Small intestine (tissue), 7 donors: ENCODE measurements at regions not wholly inside any gene's neighbourhood (a gene's known extent, or its start where the extent isn't known, plus 50 kb on each side); places are given as distances from the start of the nearest gene placed in this dataset.

Source experiments
- DNase-seq, 2 donors: peaks; one replicate each; pipeline versions ENCODE4 v3.0.0 to v3.0.0-alpha.2; 2013
- FAIRE-seq: peaks from 2 replicates; lab custom pipeline; 2012; peaks lifted over from hg19 to GRCh38; lab: Jason Lieb, UNC
- H3K27ac ChIP-seq, 3 donors: one replicate each; pipeline ENCODE4 v1.5.1; 2013; ENCODE audit warnings: low read length in 2 of 3, mild to moderate bottlenecking in 2 of 3, control low read depth in 1 of 3, inconsistent platforms in 1 of 3, low read depth in 1 of 3, moderate library complexity in 1 of 3
- H3K27me3 ChIP-seq, 3 donors: one replicate each; pipeline ENCODE4 v1.6.1; 2013; ENCODE audit warnings: low read length in 3 of 3, inconsistent platforms in 1 of 3; ENCODE audit not compliant: control insufficient read depth in 3 of 3, insufficient read depth in 3 of 3
- H3K36me3 ChIP-seq, 3 donors: one replicate each; pipeline ENCODE4 v1.6.1; 2013; ENCODE audit warnings: low read length in 3 of 3, inconsistent platforms in 1 of 3, low read depth in 1 of 3, mild to moderate bottlenecking in 1 of 3, moderate library complexity in 1 of 3; ENCODE audit not compliant: control insufficient read depth in 3 of 3, insufficient read depth in 2 of 3
- H3K4me1 ChIP-seq, 3 donors: one replicate each; pipeline ENCODE4 v1.6.1; 2013; ENCODE audit warnings: low read length in 2 of 3, inconsistent platforms in 1 of 3, low read depth in 1 of 3, mild to moderate bottlenecking in 1 of 3, moderate library complexity in 1 of 3; ENCODE audit not compliant: control insufficient read depth in 3 of 3, insufficient read depth in 2 of 3
- H3K4me3 ChIP-seq, 3 donors: one replicate each; pipeline ENCODE4 v1.5.1; 2013; ENCODE audit warnings: low read length in 3 of 3, control low read depth in 1 of 3, inconsistent platforms in 1 of 3, low read depth in 1 of 3, mild to moderate bottlenecking in 1 of 3, moderate library complexity in 1 of 3
- H3K9me3 ChIP-seq, 2 donors: one replicate each; pipeline ENCODE4 v1.6.1; 2013; ENCODE audit warnings: low read depth in 1 of 2, low read length in 1 of 2; ENCODE audit not compliant: control insufficient read depth in 2 of 2, insufficient read depth in 1 of 2
- WGBS, 3 donors: extraction: QIAGEN DNeasy Blood & Tissue Kit; methylation state at CpG; one replicate each; pipeline ENCODE4 v1.1.7; 2013; 5-methylcytosine and 5-hydroxymethylcytosine counted together
- donor health status: healthy with polysubstance abuse.
- donor health status: control.
- donor health status: control.
- donor health status: Bipolar disorder and iron deficiency.
- donor health status: healthy.

DNA sequence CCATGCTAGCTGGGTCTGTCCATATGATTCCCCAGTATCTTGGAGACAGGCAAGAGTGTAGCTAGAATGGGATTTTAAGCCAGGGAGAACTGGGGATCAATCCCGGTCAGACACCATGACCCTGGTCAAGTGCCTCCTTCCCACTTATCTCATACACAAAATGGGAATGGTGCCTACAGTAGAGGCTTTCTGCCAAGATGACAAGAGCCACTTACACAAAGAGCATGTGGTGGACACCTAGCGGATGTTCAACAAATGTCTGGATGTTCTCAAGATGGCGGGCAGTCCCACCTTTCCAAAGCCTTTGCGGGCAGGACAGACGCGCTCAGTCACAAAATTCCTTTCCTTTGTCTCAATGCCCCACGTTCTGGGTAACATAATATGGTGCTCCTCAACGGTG is 57.3 kb downstream of the MAF start:
- Histone ChIP-seq H3K4me3 (no peak overlapping the region), H3K36me3 (no peaks in the 10 kb centered on the region), H3K27ac (no peak overlapping the region), H3K27me3 (no peaks in the 10 kb centered on the region), H3K9me3 (no peaks in the 10 kb centered on the region), H3K4me1 (no peaks in the 10 kb centered on the region)
- DNase-seq, result no peak
- no peak for FAIRE-seq
- 91 to 97% (median 94%) methylated on average over 8 of the region's 8 CpGs for WGBS, 3 donors

DNA sequence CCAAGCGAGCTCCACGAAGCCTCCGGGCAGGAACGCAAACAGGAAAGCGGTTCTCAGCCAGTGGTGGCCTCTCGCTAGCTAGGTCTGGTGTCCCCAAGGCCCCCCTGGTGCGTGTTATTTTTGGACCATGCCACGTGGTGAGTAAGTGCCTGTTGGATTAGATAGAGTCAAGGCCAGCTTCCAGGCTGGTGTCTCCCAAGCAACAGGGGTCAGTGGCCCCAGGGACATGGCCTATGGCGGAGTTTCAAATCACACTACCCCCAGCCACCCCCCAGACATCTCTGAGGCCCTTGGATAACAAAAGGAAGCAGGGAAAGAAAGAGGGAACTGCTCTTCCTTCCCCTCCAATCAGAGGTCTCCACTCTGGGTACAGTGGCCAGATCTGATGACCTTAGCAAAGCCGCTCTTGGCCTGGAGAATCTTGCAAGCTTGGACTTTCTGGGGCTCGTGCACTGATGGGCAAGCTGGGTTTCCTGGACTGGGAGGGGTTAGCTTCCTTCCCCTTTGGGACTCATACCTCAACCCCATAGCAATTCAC is 58.2 kb downstream of the MAF start:
- Histone ChIP-seq H3K9me3 (no peaks in the 10 kb centered on the region), H3K36me3 (no peaks in the 10 kb centered on the region), H3K27me3 (no peaks in the 10 kb centered on the region), H3K27ac (no peak overlapping the region), H3K4me1 (no peaks in the 10 kb centered on the region), H3K4me3 (no peak overlapping the region)
- FAIRE-seq (no peak), DNase-seq (no peak)
- 67 to 86% (median 84%) methylated on average over 11 of the region's 11 CpGs for WGBS, 3 donors

DNA sequence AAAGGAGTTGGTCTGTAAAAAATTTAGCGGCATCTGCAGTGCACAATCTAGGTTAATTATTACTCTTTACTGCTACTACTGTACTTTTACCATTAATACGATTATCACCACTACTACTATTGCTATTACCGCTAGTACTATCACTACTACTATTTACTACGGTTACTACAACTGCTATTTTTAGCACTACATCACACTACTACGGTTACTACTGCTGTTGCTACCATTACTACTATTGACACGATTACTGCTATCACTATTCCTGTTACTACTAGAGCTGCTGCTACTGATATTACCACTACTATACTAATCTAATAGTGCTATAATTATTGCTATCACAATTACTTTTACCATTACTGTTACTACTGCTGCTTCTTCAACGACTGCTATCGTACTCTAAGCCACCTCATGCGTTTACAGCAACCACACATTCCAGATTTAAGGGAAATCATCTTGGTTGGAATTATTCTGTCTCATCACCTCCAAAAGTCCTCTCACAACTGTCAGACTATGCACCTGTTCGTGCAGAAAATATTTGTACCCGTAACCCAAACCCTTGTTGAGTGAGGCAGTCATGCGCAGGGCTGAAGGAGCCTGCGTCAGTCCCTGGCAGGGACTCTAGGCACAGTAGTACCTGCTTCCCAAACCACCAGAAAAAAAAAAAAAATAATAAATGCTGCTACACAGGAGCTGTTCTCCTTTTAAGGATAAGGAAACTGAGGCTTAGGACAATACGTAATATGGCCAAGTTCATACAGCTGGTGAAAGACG is 59.5 kb downstream of the MAF start:
- 66 to 81% (median 70%) methylated on average over 15 of the region's 15 CpGs for WGBS, 3 donors

DNA sequence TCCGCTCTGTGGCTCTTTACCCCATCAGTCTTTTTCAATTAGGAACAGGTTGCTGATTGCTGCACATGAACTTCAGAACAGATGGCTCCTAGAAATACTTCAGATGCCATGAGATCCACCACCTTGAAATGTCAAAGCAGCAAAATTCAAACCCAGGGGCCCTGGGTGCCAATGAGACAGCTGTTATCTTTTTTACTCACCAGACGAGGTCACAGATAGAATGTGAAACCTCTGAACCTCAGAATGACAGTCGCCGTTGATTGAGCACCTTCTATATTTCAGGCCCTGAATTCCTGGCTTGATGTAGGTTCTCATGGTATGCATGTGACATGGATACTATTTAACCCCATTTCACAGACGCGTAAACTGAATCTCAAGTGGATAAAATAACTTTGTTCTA is 63.0 kb downstream of the MAF start:
- Histone ChIP-seq H3K36me3 (no peaks in the 10 kb centered on the region), H3K27me3 (no peaks in the 10 kb centered on the region), H3K27ac (no peak overlapping the region), H3K9me3 (no peaks in the 10 kb centered on the region), H3K4me1 (no peaks in the 10 kb centered on the region), H3K4me3 (no peak overlapping the region)
- FAIRE-seq (no peak), DNase-seq (no peak)
- 69 to 78% (median 73%) methylated on average over 6 of the region's 6 CpGs for WGBS, 3 donors

More for the DNA sequence above, 59.5 kb downstream of the MAF start:
- Histone ChIP-seq H3K9me3 (no peaks in the 10 kb centered on the region), H3K4me1 (no peaks in the 10 kb centered on the region), H3K4me3 (no peak overlapping the region), H3K36me3 (no peaks in the 10 kb centered on the region), H3K27ac (no peak overlapping the region), H3K27me3 (no peaks in the 10 kb centered on the region)
- FAIRE-seq, result no peak
- DNase-seq, result no peak

DNA sequence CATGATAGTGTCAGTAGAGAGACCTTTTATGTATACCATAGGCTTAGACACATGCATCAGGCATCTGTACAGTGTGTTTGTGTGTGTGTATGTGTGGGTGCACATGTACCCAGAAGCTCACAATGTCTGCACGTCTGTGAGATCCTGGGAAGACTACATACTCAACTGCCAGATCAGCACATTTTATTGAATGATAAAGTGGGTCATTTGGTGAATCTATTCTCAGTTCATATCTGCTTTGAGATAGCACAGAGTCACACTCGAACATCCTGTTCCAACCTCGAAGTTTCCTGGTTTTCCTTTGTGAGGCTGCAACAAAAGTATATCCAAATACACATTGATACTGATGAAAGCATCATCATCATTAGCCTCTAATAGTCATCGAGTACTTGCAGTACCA is 63.6 kb downstream of the MAF start:
- no peak for DNase-seq
- WGBS, 3 donors, result 58 to 67% (median 60%) methylated on average over 4 of the region's 4 CpGs
- no peaks in the 10 kb centered on the region for H3K4me1 ChIP-seq
- H3K4me3 ChIP-seq, result no peak overlapping the region
- no peaks in the 10 kb centered on the region for H3K36me3 ChIP-seq
- FAIRE-seq, result no peak
- H3K27ac ChIP-seq, result no peak overlapping the region
- no peaks in the 10 kb centered on the region for H3K27me3 ChIP-seq
- H3K9me3 ChIP-seq, result no peaks in the 10 kb centered on the region

DNA sequence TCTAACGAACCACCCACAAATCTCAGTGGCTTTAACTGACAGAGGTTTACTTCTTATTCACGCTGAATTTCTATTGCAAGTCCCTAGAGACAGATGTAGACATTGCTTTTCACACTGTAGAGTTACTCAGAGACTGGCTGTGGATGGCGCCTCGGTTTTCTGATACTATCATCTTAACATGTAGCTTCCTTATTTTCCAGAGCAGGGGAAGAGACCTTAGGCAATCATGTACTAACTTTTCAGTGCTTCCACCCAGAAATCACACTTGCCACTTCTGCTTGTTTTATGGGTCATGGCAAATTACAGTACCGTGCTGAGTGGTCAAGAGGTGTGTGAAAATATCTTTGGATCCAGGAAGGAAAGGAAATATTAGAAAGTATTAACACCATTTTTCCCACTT is 65.4 kb downstream of the MAF start:
- no peaks in the 10 kb centered on the region for H3K27me3 ChIP-seq
- no peak for FAIRE-seq
- H3K9me3 ChIP-seq, result peaks cover 0 to 4% of the 10 kb centered on the region in 2 donors
- H3K27ac ChIP-seq, result no peak overlapping the region
- no peaks in the 10 kb centered on the region for H3K36me3 ChIP-seq
- 71 to 75% (median 72%) methylated on average over 5 of the region's 5 CpGs for WGBS, 3 donors
- no peaks in the 10 kb centered on the region for H3K4me1 ChIP-seq
- H3K4me3 ChIP-seq, result no peak overlapping the region
- DNase-seq, result no peak

DNA sequence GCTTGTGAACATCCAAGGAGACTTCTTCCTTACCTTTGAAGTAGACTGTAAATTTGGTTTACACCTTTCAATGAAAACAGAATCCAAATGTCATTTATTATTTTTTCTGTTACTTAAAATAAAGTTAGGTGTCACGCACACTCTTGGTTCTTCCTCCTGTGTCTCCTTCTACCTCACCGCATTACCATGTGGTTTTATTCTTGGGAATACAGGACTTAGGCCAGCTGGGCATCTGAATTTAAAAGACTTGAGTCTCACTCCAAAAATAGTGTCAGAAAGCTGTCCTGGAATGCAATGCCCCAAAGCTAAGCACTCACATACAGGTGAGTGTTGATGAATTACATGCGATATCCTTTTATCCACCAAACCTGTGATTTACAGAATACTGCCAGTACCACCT is 66.4 kb downstream of the MAF start:
- Histone ChIP-seq H3K9me3 (peaks cover 0 to 4% of the 10 kb centered on the region in 2 donors), H3K27ac (no peak overlapping the region), H3K27me3 (no peaks in the 10 kb centered on the region), H3K36me3 (no peaks in the 10 kb centered on the region), H3K4me3 (no peak overlapping the region), H3K4me1 (no peaks in the 10 kb centered on the region)
- 99 to 100% (median 100%) methylated on average over 3 of the region's 3 CpGs for WGBS, 3 donors
- FAIRE-seq (no peak), DNase-seq (no peak)

DNA sequence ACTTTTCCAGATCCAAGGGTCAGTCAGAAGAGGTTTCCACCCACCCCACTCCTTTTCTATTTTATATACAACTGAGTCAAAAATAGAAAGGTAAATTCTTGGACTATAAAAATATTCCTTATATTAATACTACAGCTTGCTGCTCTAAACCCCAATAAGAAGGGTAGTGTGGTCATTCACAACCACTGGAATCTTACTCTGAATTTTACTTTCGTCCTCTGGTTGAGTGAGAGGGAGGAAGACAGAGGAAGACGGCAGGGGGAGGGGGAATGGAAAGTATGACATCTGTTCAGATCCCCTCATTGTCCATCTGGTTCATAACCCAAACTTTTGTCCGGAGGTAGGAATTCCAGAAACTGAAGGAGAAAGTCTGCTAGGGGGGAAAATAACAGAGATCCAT is 67.2 kb downstream of the MAF start:
- no peaks in the 10 kb centered on the region for H3K4me1 ChIP-seq
- 74 to 92% (median 83%) methylated on average over 3 of the region's 3 CpGs for WGBS, 3 donors
- no peak overlapping the region for H3K4me3 ChIP-seq
- no peak overlapping the region for H3K27ac ChIP-seq
- FAIRE-seq (no peak), DNase-seq (no peak)
- no peaks in the 10 kb centered on the region for H3K27me3 ChIP-seq
- peaks cover 0 to 4% of the 10 kb centered on the region in 2 donors for H3K9me3 ChIP-seq
- no peaks in the 10 kb centered on the region for H3K36me3 ChIP-seq
